Ecto neural progenitor cell (in vitro differentiated cells): ENCODE measurements at regions not wholly inside any gene's neighbourhood (a gene's known extent, or its start where the extent isn't known, plus 50 kb on each side); places are given as distances from the start of the nearest gene placed in this dataset.
"Not testable (repeated sequence)": the region's sequence is repeated elsewhere in the genome, so short reads cannot be mapped to it uniquely, and the experiment has no call there.

Experiments
- DNase-seq: peaks from one replicate; pipeline ENCODE4 v3.0.0-alpha.2; 2018; ENCODE audit warnings: low spot score

- no peak for DNase-seq
These were observed 705.2 kb upstream of the LINC00305 start for GRCh38 chr18:64854112-64854511.

- DNase-seq, result no peak
These were observed 703.4 kb upstream of the LINC00305 start for GRCh38 chr18:64852281-64852680.

- no peak for DNase-seq
These were observed 702.8 kb upstream of the LINC00305 start for GRCh38 chr18:64851726-64852125.

GRCh38 chr18:64850791-64851190 is 701.9 kb upstream of the LINC00305 start:
- DNase-seq, result no peak

- DNase-seq, result no peak
These were observed 692.2 kb upstream of the LINC00305 start for GRCh38 chr18:64840911-64841701.

GRCh38 chr18:64810354-64810753 is 661.5 kb upstream of the LINC00305 start:
- no peak for DNase-seq

GRCh38 chr18:64809801-64810200 is 660.9 kb upstream of the LINC00305 start:
- no peak for DNase-seq

GRCh38 chr18:64807560-64807959 is 658.7 kb upstream of the LINC00305 start:
- no peak for DNase-seq

GRCh38 chr18:64806691-64807090 is 657.8 kb upstream of the LINC00305 start:
- DNase-seq, result no peak

GRCh38 chr18:64806232-64806631 is 657.3 kb upstream of the LINC00305 start:
- DNase-seq, result no peak

- no peak for DNase-seq
These were observed 654.6 kb upstream of the LINC00305 start for GRCh38 chr18:64803471-64803870.

GRCh38 chr18:64800151-64800550 is 651.3 kb upstream of the LINC00305 start:
- DNase-seq, result no peak

GRCh38 chr18:64799376-64799775 is 650.5 kb upstream of the LINC00305 start:
- no peak for DNase-seq

GRCh38 chr18:64791236-64791635 is 642.3 kb upstream of the LINC00305 start:
- no peak for DNase-seq

- no peak for DNase-seq
These were observed 636.8 kb upstream of the LINC00305 start for GRCh38 chr18:64785686-64786085.

GRCh38 chr18:64777556-64777955 is 628.7 kb upstream of the LINC00305 start:
- DNase-seq, result no peak

- no peak for DNase-seq
These were observed 617.0 kb upstream of the LINC00305 start for GRCh38 chr18:64765908-64766307.

GRCh38 chr18:64752707-64753106 is 603.8 kb upstream of the LINC00305 start:
- no peak for DNase-seq

GRCh38 chr18:64749884-64750283 is 601.0 kb upstream of the LINC00305 start:
- no peak for DNase-seq

GRCh38 chr18:64747803-64748202 is 598.9 kb upstream of the LINC00305 start:
- no peak for DNase-seq

- DNase-seq, result no peak
These were observed 594.0 kb upstream of the LINC00305 start for GRCh38 chr18:64742898-64743297.

GRCh38 chr18:64734063-64734462 is 585.2 kb upstream of the LINC00305 start:
- DNase-seq, result no peak

- not testable (repeated sequence) for DNase-seq
These were observed 576.8 kb upstream of the LINC00305 start for GRCh38 chr18:64725657-64726056.

GRCh38 chr18:64720781-64721464 is 572.0 kb upstream of the LINC00305 start:
- DNase-seq, result peak; percentile 70
